Naive thymus-derived CD8-positive, alpha-beta T cell (primary cell): ENCODE measurements at regions not wholly inside any gene's neighbourhood (a gene's known extent, or its start where the extent isn't known, plus 50 kb on each side); places are given as distances from the start of the nearest gene placed in this dataset.
"Not testable (repeated sequence)": the region's sequence is repeated elsewhere in the genome, so short reads cannot be mapped to it uniquely, and the experiment has no call there.

Source experiments
- ATAC-seq, 2 donors: fragments of 150-1000 bp; cut with Tn5 transposase in 1 of 2; sonication (Bioruptor Pico), chemical (Tn5 transposase) in 1 of 2; 1 replicate in 1 of 2; 2 replicates in 1 of 2; pipeline ENCODE4 v1.10.0; 2021; ENCODE audit warnings: mild to moderate bottlenecking in 2 of 2, moderate library complexity in 2 of 2
- POLR2A ChIA-PET: fragments of 350-600 bp; sonication (Branson Sonifier 250); formaldehyde crosslinking; loops from one replicate; lab custom pipeline; 2021; ENCODE audit warnings: antibody characterized with exemption; lab: Charles Lee
- DNase-seq, 10 donors: peaks; one replicate each; pipeline versions ENCODE4 v3.0.0 to v3.0.0-alpha.2; 2020 to 2022
- H3K27ac Mint-ChIP-seq, 10 donors: one replicate each; pipeline ENCODE4 v1.8.0; 2020 to 2022; ENCODE audit warnings: mild to moderate bottlenecking in 10 of 10, mixed read lengths in 10 of 10, moderate library complexity in 4 of 10, inconsistent platforms in 1 of 10
- H3K27me3 Mint-ChIP-seq, 5 donors: one replicate each; pipeline ENCODE4 v1.8.0; 2021 to 2022; ENCODE audit warnings: mixed read lengths in 5 of 5
- H3K36me3 Mint-ChIP-seq, 3 donors: one replicate each; pipeline ENCODE4 v1.8.0; 2020 to 2022; ENCODE audit warnings: mixed read lengths in 3 of 3, mild to moderate bottlenecking in 2 of 3, inconsistent platforms in 1 of 3
- H3K4me1 Mint-ChIP-seq, 4 donors: one replicate each; pipeline ENCODE4 v1.8.0; 2021 to 2022; ENCODE audit warnings: mixed read lengths in 4 of 4
- H3K4me3 Mint-ChIP-seq, 10 donors: one replicate each; pipeline ENCODE4 v1.8.0; 2020 to 2022; ENCODE audit warnings: mild to moderate bottlenecking in 10 of 10, mixed read lengths in 10 of 10, moderate library complexity in 6 of 10, inconsistent platforms in 1 of 10
- H3K9me3 Mint-ChIP-seq, 9 donors: one replicate each; pipeline ENCODE4 v1.8.0; 2020 to 2022; ENCODE audit warnings: mixed read lengths in 9 of 9, mild to moderate bottlenecking in 3 of 9, inconsistent platforms in 1 of 9, moderate library complexity in 1 of 9

- Mint-ChIP-seq H3K27me3 (peaks cover 0 to 11% (median 2%) of the 10 kb centered on the region in 5 donors), H3K36me3 (peaks cover 0 to 26% (median 19%) of the 10 kb centered on the region in 3 donors), H3K9me3 (peaks cover 6 to 32% (median 19%) of the 10 kb centered on the region in 9 donors)
- DNase-seq, POLR2A ChIA-PET, H3K27ac Mint-ChIP-seq, H3K4me1 Mint-ChIP-seq, ATAC-seq, H3K4me3 Mint-ChIP-seq: not testable (repeated sequence)
Measured at GRCh38 chr3:197360095-197360494, 61.7 kb upstream of the DLG1 start.

- DNase-seq, POLR2A ChIA-PET, H3K4me1 Mint-ChIP-seq, H3K4me3 Mint-ChIP-seq, ATAC-seq, H3K27ac Mint-ChIP-seq: not testable (repeated sequence)
- H3K27me3 Mint-ChIP-seq: peaks cover 0 to 11% (median 2%) of the 10 kb centered on the region in 5 donors
- peaks cover 6 to 32% (median 19%) of the 10 kb centered on the region in 9 donors for H3K9me3 Mint-ChIP-seq
- H3K36me3 Mint-ChIP-seq: peaks cover 0 to 26% (median 19%) of the 10 kb centered on the region in 3 donors
Measured at GRCh38 chr3:197359476-197359875, 61.1 kb upstream of the DLG1 start.

- DNase-seq (no peak), ATAC-seq (no peak)
- Mint-ChIP-seq H3K36me3 (peaks cover 0 to 26% (median 19%) of the 10 kb centered on the region in 3 donors), H3K4me1 (no peaks in the 10 kb centered on the region), H3K9me3 (peaks cover 6 to 32% (median 19%) of the 10 kb centered on the region in 9 donors), H3K27me3 (peaks cover 0 to 18% (median 5%) of the 10 kb centered on the region in 5 donors), H3K27ac (no peak overlapping the region), H3K4me3 (no peak overlapping the region)
- POLR2A ChIA-PET: no interaction called here
Measured at GRCh38 chr3:197356741-197357140, 58.3 kb upstream of the DLG1 start.

- Mint-ChIP-seq H3K4me1 (no peaks in the 10 kb centered on the region), H3K9me3 (peaks cover 6 to 29% (median 17%) of the 10 kb centered on the region in 9 donors), H3K27ac (peak overlapping the region in 1 of 10 donors; percentile 4), H3K4me3 (no peak overlapping the region), H3K27me3 (peaks cover 0 to 16% (median 5%) of the 10 kb centered on the region in 5 donors), H3K36me3 (peaks cover 0 to 23% (median 18%) of the 10 kb centered on the region in 3 donors)
- ATAC-seq (no peak), DNase-seq (no peak)
- POLR2A ChIA-PET: no interaction called here
Measured at GRCh38 chr3:197356275-197356674, 57.9 kb upstream of the DLG1 start.

- POLR2A ChIA-PET: no interaction called here
- Mint-ChIP-seq H3K4me1 (no peaks in the 10 kb centered on the region), H3K27ac (peak overlapping the region in 1 of 10 donors; percentile 44)
Measured at GRCh38 chr3:197355713-197356112, 57.3 kb upstream of the DLG1 start.

GRCh38 chr3:197354568-197355001 lies 56.2 kb upstream of the DLG1 start:
- no peaks in the 10 kb centered on the region for H3K4me1 Mint-ChIP-seq
- no peak overlapping the region for H3K4me3 Mint-ChIP-seq
- H3K27ac Mint-ChIP-seq: no peak overlapping the region
- ATAC-seq: no peak
- DNase-seq: no peak
- POLR2A ChIA-PET: no interaction called here
- peaks cover 2 to 12% (median 3%) of the 10 kb centered on the region in 9 donors for H3K9me3 Mint-ChIP-seq
- peaks cover 0 to 9% (median 3%) of the 10 kb centered on the region in 3 donors for H3K36me3 Mint-ChIP-seq
- peaks cover 0 to 18% (median 5%) of the 10 kb centered on the region in 5 donors for H3K27me3 Mint-ChIP-seq

More at GRCh38 chr3:197355713-197356112, 57.3 kb upstream of the DLG1 start:
- ATAC-seq: no peak
- H3K36me3 Mint-ChIP-seq: peaks cover 0 to 17% (median 12%) of the 10 kb centered on the region in 3 donors
- H3K9me3 Mint-ChIP-seq: peaks cover 6 to 23% (median 13%) of the 10 kb centered on the region in 9 donors
- no peak overlapping the region for H3K4me3 Mint-ChIP-seq
- no peak for DNase-seq
- H3K27me3 Mint-ChIP-seq: peaks cover 0 to 15% (median 5%) of the 10 kb centered on the region in 5 donors

- Mint-ChIP-seq H3K9me3 (peaks cover 0 to 6% (median under 1%) of the 10 kb centered on the region in 9 donors), H3K4me3 (no peak overlapping the region), H3K4me1 (no peaks in the 10 kb centered on the region), H3K27me3 (peaks cover 0 to 18% (median 5%) of the 10 kb centered on the region in 5 donors), H3K36me3 (peaks cover 0 to 5% (median 0%) of the 10 kb centered on the region in 3 donors), H3K27ac (peak overlapping the region in 1 of 10 donors; percentile 68)
- DNase-seq (no peak), ATAC-seq (no peak)
- POLR2A ChIA-PET: no interaction called here
Measured at GRCh38 chr3:197353867-197354567, 55.6 kb upstream of the DLG1 start.

GRCh38 chr3:197353001-197353866 lies 54.8 kb upstream of the DLG1 start:
- Mint-ChIP-seq H3K27me3 (peaks cover 0 to 13% (median 3%) of the 10 kb centered on the region in 5 donors), H3K9me3 (no peaks in the 10 kb centered on the region), H3K36me3 (no peaks in the 10 kb centered on the region), H3K4me1 (no peaks in the 10 kb centered on the region), H3K27ac (no peak overlapping the region), H3K4me3 (no peak overlapping the region)
- DNase-seq: no peak
- POLR2A ChIA-PET: no interaction called here
- ATAC-seq: no peak

- no peak for ATAC-seq
- H3K27me3 Mint-ChIP-seq: peaks cover 0 to 13% (median 3%) of the 10 kb centered on the region in 5 donors
Measured at GRCh38 chr3:197352382-197352781, 54.0 kb upstream of the DLG1 start.

GRCh38 chr3:197350446-197350845 lies 52.0 kb upstream of the DLG1 start:
- Mint-ChIP-seq H3K9me3 (no peaks in the 10 kb centered on the region), H3K4me1 (no peaks in the 10 kb centered on the region), H3K27me3 (peaks cover 0 to 10% (median 3%) of the 10 kb centered on the region in 5 donors), H3K27ac (no peak overlapping the region), H3K36me3 (no peaks in the 10 kb centered on the region), H3K4me3 (no peak overlapping the region)
- POLR2A ChIA-PET: no interaction called here
- DNase-seq (no peak), ATAC-seq (no peak)

More at GRCh38 chr3:197352382-197352781, 54.0 kb upstream of the DLG1 start:
- no peak for DNase-seq
- H3K9me3 Mint-ChIP-seq: no peaks in the 10 kb centered on the region
- H3K36me3 Mint-ChIP-seq: no peaks in the 10 kb centered on the region
- no peak overlapping the region for H3K4me3 Mint-ChIP-seq
- no peaks in the 10 kb centered on the region for H3K4me1 Mint-ChIP-seq
- POLR2A ChIA-PET: no interaction called here
- peak overlapping the region in 1 of 10 donors; percentile 24 for H3K27ac Mint-ChIP-seq

GRCh38 chr3:197349368-197349767 lies 51.0 kb upstream of the DLG1 start:
- Mint-ChIP-seq H3K9me3 (no peaks in the 10 kb centered on the region), H3K27ac (no peak overlapping the region), H3K4me3 (no peak overlapping the region), H3K36me3 (no peaks in the 10 kb centered on the region), H3K4me1 (no peaks in the 10 kb centered on the region), H3K27me3 (peaks cover 0 to 8% (median 2%) of the 10 kb centered on the region in 5 donors)
- DNase-seq (no peak), ATAC-seq (no peak)
- POLR2A ChIA-PET: no interaction called here
